GM18498 (cell line): ENCODE measurements at regions not wholly inside any gene's neighbourhood (a gene's known extent, or its start where the extent isn't known, plus 50 kb on each side); places are given as distances from the start of the nearest gene placed in this dataset.
"Not testable (repeated sequence)": the region's sequence is repeated elsewhere in the genome, so short reads cannot be mapped to it uniquely, and the experiment has no call there.

Source experiments
- ATAC-seq: cut with Tn5 transposase; IDR thresholded peaks from one replicate; pipeline ENCODE4 v1.9.1; 2021; ENCODE audit warnings: mild to moderate bottlenecking, moderate library complexity; ENCODE audit not compliant: unreplicated experiment

DNA sequence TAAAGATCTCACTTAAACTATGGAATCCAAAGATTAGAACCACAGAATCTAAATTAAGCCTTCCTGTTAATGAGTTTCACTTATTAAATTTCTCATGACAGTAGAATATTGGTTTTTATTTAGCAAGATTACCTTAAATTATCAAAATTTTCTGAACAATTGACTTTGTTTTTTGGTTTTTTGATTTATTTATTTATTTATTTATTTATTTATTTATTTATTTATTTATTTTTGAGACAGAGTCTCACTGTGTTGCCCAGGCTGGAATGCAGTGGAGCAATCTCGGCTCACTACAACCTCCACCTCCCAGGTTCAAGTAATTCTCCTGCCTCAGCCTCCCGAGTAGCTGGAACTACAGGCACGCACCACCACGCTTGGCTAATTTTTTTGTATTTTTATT is 538.6 kb downstream of the AMY1C start:
- not testable (repeated sequence) for ATAC-seq

DNA sequence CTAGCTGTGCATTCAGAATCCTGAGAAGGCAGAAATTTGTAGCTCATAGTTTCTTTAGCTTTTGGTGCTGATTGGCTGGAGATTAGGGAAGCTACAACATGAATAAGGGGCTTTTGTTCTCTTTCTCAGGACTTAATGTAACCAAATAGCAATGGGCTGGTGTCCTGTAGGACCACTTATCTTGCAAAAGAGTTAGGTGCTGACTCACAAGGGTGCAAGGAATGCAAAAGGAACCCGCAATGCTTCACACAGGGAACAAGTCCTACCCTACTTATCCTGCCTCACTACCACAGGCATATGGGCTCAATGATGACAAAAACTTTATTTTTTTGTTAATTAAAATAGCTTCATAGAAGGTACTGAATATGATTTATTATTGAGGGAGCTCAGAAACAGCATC is 541.5 kb downstream of the AMY1C start:
- no peak for ATAC-seq

DNA sequence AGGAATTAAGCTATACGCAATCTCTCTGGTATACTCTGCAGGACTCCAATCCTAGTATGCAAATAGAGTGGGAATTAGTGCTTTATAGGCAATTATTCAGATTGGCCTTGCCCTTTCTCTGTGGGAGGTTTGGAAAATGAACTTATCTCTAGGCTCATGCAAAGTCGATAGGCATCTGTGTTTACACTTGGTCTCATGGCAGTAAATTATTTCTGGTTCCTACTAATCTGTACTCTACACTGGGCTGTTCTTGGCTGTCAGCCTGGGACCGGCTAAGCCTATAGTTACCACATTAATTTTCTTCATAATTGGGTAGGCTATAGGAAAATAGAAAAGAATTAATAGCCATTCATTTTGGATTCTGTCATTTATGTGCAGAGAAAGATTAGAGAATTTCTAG is 544.6 kb downstream of the AMY1C start:
- no peak for ATAC-seq

DNA sequence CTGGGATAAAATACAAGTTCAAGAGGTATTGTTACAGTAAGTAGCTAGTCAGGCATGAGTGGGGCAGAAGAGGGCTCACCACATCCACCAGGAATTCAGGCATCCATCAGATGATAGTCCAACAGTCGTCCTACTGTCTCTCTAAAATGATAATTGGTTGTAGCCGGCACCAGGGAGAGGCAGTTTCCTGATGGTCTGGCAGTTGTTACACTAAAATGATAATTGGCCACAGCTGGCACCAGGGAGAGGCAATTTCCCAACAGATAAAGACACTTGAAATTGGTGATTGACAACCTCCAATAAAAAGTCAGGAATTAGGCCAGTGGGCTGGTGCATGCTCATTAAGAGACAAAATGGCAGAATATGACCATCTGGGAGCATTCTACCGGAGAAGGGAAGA is 545.8 kb downstream of the AMY1C start:
- ATAC-seq = no peak

DNA sequence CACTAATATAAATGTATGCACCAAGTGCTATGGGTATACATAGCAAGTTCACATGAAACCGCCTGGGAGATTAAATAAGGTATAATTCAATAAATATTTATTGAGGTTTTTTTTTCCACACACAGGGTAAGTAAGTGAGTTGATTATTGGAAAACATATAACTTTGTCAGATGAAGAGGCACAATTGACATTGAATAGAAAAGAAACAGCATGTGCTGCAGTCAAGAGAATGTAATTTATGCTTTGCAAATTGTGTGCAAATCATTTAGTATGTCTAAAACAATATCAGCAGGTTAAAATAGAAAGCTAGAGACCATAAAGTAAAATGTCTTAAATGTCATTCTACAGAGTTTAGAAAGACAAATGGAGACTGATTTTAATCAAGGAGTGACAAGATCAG is 560.0 kb downstream of the AMY1C start:
- no peak for ATAC-seq

DNA sequence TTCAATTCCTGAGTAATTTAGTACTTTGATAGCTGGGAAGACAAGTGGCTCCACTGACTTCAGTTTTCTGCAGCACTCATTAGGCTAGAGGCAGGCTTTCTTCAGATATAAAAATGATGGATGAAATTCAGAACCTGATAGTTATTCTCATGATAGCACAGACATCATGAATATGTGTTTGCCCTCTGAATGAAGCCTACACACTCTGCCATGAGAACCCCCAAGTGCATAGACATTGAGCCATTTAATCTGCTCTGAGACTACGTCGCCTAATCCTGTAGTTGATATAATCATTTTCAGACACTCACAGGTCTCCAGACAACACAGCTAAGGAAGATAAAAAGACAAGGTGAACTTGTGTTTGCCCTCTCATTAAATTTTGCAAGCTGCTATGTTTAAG is 566.1 kb downstream of the AMY1C start:
- no peak for ATAC-seq

DNA sequence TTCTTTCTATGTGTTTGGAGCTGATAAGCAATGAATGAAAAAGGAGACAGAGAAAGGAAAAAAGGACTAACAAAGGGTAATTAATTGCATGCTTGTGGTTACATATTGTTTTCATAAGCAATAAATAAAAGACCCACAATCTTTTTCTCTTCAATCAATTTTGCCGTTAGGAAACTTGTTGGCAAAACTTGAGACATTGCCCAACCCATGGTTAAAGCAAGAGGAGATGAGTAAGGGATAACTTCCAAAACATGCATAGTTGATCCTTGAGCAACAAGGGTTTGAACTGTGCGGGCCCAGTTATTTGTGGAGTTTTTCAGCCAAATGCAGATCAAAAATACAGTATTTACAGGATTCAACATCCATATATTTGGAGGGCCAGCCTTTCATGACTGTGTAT is 572.4 kb downstream of the AMY1C start:
- no peak for ATAC-seq

DNA sequence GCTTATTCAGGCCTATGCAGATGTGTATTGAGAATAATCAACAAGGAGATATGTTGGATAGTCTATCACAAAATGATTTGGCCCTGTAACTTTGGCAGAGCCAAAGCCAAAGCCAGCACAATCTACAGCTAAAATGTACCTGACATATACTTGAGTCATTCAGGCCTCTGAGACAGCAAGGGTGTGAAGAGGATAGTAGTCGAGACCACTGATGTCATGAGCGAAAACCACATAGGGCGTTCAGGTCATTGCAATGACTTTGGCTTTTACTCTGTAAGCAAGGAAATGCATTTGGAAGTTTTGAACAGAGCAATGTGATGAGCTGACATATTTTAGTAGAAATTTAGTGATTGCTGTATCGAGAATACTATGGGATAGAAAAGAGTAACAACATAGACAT is 579.6 kb downstream of the AMY1C start:
- no peak for ATAC-seq

DNA sequence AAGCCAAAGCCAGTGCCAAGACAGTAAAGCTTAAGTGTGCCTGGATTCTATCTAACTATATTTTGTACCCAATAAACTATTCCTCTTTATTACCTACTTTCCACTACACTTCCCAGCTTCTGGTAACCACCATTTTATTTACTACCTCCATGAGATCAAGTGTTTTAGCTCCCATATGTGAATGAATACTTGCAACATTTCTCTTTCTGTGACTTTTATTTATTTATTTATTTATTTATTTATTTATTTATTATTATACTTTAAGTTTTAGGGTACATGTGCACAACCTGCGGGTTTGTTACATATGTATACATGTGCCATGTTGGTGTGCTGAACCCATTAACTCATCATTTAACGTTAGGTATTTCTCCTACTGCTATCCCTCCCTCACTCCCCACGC is 582.1 kb downstream of the AMY1C start:
- no peak for ATAC-seq

DNA sequence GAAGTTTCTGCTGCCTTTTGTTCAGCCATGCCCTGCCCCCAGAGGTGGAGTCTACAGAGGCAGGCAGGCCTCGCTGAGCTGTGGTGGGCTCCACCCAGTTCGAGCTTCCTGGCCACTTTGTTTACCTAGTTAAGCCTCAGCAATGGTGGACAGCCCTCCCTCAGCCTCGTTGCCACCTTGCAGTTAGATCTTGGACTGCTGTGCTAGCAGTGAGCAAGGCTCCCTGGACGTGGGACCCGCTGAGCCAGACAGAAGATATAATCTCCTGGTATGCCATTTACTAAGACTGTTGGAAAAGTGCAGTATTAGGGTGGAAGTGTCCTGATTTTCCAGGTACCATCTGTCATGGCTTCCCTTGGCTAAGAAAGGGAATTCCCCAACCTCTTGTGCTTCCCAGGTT is 588.2 kb downstream of the AMY1C start:
- ATAC-seq = not testable (repeated sequence)

DNA sequence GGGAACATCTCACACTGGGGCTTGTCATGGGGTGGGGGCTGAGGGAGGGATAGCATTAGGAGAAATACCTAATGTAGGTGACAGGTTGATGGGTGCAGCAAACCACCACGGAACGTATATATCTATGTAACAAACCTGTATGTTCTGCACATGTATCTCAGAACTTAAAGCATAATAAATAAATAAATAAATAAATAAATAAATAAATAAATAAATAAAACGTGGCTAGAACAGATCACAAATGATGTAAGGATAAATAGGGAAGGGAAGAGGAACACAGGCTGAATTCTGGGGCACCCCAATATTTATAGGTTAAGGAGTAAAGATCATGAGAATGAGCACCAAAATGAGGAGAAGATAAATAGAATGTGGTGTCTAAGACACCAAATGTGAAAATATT is 592.2 kb downstream of the AMY1C start:
- no peak for ATAC-seq

DNA sequence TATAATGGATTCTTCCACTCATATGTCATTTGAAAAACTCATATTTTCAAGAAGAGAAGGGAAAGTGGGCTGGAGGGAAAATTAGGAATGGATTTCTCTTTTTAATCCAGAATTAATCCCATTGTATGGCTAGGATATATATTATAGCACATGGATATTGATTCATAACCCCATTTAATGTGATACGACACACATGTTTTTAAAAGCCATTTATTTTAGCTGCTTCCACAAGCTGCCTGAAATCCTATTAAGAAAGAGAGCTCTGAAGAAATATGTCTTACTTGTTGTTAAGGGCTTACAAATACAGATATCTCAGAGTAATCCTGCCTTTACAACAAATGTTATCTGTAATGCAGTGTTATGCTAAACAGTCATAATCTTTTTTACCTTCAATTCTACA is 598.6 kb downstream of the AMY1C start:
- ATAC-seq = no peak

DNA sequence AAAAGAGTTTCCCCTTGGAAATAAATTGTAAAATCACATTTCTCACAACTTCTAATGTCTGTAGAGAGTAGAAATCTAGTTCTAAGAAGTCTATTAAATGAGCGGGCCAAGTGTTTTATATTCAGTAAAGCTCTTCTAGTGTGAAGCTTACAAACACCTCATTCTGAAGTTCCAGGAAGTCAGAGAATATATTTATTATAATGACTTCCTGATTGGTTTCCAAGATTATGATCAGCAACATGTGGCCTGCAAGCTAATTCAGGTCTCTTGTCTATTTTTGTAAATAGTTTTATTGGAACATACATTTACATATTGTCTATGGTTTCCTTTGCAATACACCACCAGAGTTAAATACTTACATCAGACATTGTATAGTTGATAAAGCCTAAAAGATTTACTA is 603.9 kb downstream of the AMY1C start:
- ATAC-seq = no peak

DNA sequence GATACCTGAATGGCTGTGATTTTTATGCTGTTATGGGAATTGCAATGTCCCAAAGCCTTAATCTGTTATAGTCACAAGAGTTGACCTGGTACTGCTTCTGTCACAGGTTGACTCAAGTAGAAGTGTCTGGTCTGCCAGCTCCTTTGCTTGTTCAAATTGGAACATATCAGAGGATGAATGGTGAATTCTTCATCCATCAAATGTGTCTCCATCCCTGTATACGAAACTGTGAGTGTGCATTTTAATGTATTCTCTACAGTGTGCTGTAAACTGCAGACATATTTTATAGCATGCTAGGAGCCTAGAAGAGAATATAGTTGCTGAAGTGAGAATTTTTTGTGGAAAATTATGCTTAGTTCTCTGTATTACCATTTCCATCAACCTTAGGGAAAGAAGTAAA is 608.4 kb downstream of the AMY1C start:
- ATAC-seq = no peak

DNA sequence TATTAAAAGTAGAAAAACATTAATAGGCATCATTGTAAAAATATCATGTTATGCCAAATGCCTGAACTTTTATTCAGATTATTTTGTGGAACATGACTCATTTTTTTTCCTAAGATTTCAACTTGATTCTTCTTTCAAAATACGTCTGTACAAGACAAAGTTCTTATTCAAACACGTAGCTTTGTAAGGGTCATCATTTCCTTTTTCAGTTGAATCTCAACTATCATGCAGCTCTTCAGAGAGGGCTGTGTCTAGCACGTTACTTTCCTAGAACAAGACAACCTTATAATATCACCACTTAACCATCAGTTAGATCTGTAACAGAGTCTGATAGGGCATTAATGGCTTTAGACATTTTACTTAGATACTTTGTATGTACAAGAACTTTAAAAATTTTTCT is 608.9 kb downstream of the AMY1C start:
- no peak for ATAC-seq

DNA sequence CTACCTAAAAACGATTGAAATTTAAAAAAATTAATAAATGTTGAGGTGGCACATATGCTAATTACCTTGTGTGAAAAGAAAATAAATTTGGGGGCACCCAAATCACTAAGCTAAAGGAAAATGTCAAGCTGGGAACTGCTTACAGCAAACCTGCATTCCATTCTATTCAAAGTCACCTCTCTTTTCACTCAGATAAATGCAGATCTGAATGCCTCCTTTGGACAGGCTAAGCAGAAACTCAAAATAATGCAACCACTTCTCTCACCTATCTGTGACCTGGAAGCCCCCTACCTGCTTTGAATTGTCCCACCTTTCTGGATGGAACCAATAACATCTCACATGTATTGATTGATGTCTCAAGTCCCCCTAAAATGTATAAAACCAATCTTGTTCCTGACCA is 628.7 kb downstream of the AMY1C start:
- no peak for ATAC-seq

DNA sequence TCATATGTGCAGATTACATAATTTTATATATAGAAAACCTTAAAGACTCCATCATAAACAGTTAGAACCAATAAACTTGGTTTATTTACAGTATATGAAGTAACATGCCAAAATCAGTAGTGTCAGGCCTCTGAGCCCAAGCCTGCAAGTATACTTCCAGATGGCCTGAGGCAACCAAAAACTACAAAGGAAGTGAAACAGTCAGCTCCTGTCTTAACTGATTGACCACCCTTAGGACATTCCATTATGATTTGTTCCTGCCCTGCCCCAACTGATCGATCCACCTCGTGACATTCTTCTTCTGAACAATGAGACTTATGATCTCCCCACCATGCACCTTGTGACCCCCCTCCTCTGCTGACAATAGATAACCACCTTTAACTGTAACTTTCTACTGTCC is 630.3 kb downstream of the AMY1C start:
- ATAC-seq = no peak

DNA sequence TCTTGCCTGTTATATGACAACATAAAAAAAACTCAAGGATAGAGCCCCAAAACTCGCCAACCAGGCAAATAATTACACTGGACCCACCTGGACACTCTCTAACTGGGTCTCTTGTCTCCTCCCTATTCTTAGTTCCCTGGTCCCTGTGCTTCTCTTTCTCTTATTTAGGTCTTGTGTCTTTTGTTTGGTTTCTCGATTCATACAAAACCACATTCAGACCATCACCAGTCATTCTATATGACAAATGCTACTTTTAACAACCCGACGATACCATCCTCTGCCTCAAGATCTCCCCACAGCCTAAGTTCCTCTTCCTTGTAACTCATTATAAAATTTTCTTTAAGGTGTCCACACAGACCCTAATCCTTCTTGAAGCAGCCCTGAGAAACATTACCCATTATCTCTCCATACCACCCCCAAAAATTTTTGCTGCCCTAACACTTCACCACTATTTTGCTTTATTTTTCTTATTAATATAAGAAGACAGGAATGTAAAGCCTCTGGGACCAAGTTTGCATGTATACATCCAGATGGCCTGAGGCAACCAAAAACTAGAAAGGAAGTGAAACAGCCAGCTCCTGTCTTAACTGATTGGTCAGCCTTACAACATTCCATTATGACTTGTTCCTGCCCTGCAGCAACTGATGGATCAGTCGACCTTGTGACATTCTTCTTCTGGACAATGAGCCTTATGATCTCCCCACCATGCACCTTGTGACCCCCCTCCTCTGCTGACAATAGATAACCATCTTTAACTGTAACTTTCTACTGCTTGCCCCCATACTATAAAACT is 638.2 kb downstream of the AMY1C start:
- no peak for ATAC-seq

DNA sequence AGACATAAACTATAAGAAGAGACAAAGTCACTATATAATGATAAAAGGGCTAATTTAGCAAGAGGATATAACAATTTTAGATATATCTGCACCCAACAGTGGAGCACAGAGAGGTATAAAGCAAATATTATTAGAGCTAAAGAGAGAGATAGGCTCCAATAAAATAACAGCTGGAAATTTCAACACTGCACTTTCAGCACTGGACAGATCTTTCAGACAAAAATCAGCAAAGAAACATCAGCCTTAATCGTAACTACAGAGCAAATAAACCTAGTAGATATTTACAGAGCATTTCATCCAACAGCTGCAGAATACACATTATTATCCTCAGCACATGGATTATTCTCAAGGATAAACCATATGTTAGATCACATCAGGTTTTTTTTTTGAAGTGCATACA is 642.9 kb downstream of the AMY1C start:
- no peak for ATAC-seq

DNA sequence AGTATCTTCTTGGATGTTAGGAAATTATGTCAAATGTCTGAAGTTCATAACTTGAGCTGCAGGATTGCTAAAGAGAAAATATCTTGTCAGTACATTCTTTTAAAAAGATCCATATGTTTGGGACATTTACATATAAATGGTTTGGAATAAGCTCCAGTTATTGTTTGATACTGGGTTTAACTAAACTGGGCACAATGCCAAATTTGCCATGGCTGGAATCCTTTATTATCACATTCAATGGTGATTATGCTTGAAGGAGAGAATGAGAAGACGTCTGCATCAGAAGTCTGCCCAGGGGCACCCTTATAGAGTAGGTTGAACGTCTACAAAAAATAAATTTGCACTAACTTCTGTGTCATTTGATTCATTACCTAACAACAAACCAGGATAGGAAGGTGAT is 652.5 kb downstream of the AMY1C start:
- no peak for ATAC-seq

DNA sequence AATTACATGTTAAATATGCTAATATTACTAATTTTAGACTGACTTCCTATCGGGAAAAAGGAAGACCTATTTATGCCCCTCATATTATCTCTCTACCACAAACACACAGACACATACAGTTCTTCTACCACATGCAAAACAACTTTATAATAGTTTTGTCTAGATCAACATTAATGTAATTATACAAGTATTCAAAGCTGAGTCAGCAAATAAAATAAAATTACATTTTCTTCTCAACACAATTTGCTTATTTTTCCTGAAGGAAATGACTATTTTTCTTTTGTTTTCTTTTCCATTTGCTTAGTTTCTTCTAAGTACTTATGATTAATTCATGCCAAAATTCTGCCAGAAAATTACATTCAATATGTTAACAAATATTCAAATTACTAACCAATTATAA is 654.2 kb downstream of the AMY1C start:
- ATAC-seq = no peak

DNA sequence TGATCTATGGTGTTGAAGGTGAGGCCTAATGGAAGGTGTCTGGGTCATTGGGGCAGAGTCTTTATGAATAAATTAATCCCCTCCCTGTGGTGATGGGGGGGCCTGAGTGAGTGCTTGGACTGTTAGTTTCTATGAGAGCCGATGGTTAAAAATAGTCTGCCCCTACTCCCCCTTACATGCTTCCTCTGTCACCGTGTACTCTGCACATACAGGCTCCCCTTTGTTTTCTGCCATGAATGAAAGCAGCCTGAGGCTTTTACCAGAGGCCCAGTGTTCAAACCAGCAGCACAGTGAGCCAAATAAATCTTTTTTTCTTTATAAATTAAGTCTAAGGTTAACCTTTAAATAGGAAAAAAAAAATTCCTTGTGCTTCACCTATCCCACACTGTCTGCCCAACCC is 657.0 kb downstream of the AMY1C start:
- no peak for ATAC-seq

DNA sequence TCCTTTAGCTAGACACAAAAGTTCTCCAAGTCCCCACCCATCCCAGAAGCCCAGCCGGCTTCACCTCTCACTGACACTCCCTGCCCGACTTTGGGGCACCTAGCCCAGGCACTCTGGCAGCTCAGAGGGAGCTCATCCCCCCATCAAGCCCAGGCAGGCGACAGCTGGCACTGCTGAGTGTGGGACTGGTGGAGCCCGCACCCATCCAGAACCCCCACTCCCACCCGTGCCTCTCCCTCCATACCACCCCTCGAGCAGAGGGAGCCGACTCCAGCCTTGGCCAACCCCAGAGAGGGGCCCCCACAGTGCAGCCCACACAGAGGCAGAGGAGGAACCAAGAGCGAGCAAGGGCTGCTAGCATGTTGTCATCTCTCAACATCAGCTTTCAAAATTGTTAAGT is 658.6 kb downstream of the AMY1C start:
- ATAC-seq = no peak
